Ovary (tissue), 7 donors: ENCODE measurements at regions not wholly inside any gene's neighbourhood (a gene's known extent, or its start where the extent isn't known, plus 50 kb on each side); places are given as distances from the start of the nearest gene placed in this dataset.

ENCODE experiments used
- DNase-seq, 5 donors: peaks; one replicate each; pipeline ENCODE4 v3.0.0-alpha.2; 2019 to 2020
- H3K27ac ChIP-seq, 2 donors: fragments of 200-600 bp; one replicate each; pipeline versions ENCODE4 v1.5.1 to v1.8.0; 2019 to 2022
- H3K27me3 ChIP-seq: fragments of 200-600 bp; one replicate; pipeline ENCODE4 v1.8.0; 2022
- H3K36me3 ChIP-seq: fragments of 200-600 bp; sonication (generic); one replicate; pipeline ENCODE4 v1.5.1; 2019
- H3K4me1 ChIP-seq: one replicate; pipeline ENCODE4 v1.8.1; 2013; ENCODE audit warnings: mild to moderate bottlenecking, moderate library complexity; ENCODE audit not compliant: insufficient read depth
- H3K4me3 ChIP-seq: fragments of 200-600 bp; sonication (generic); one replicate; pipeline ENCODE4 v1.5.1; 2017
- H3K9me3 ChIP-seq, 2 donors: fragments of 200-600 bp in 1 of 2; sonication (generic) in 1 of 2; one replicate each; pipeline versions ENCODE4 v1.5.1 to v1.8.1; 2013 to 2019; ENCODE audit warnings: mild to moderate bottlenecking in 1 of 2, moderate library complexity in 1 of 2
- EP300 ChIP-seq: sonication (generic); formaldehyde crosslinking; IDR thresholded peaks from one replicate; pipeline ENCODE4 v1.6.1; 2017; ENCODE audit warnings: antibody characterized with exemption
- POLR2A ChIP-seq: fragments of 450-650 bp; IDR thresholded peaks from one replicate; pipeline ENCODE4 v1.6.1; 2017; ENCODE audit warnings: antibody characterized with exemption, mild to moderate bottlenecking, moderate library complexity
- WGBS, 3 donors: extraction: QIAGEN DNeasy Blood & Tissue Kit in 1 of 3; methylation state at CpG; one replicate each; pipeline versions ENCODE4 v1.1.5 to v1.1.7; 2013 to 2017; 5-methylcytosine and 5-hydroxymethylcytosine counted together
- intact Hi-C, 4 donors: fragments of 100-400 bp; cut with DNase I; formaldehyde crosslinking; loops; one replicate each; pipeline versions ENCODE4 v1.11.0 to v1.15.1; 2022 to 2023
- TF ChIP-seq, protein P1 (sequence below), 3 donors: fragments of 450-650 bp in 2 of 3; fragments of 200-600 bp in 1 of 3; IDR thresholded peaks; one replicate each; pipeline versions ENCODE4 v1.5.1 to v1.8.0; 2016 to 2022; ENCODE audit warnings: antibody characterized with exemption in 3 of 3, mild to moderate bottlenecking in 1 of 3
- donor health status: DM: no; HTN: no; CAD: no; lungs with moderate emphysema.
- donor health status: DM: no; HTN: no; CAD: no.
- donor health status: Bipolar disorder and iron deficiency.
- donor health status: DM: no; HTN: no; CAD: no.
- donor health status: DM: yes; HTN: yes; CAD: no.

- WGBS, 3 donors = 65 to 86% (median 71%) methylated on average over 3 of the region's 3 CpGs
- H3K9me3 ChIP-seq = no peaks in the 10 kb centered on the region
- TF ChIP-seq POLR2A = no peak
- TF ChIP-seq, protein P1, sequence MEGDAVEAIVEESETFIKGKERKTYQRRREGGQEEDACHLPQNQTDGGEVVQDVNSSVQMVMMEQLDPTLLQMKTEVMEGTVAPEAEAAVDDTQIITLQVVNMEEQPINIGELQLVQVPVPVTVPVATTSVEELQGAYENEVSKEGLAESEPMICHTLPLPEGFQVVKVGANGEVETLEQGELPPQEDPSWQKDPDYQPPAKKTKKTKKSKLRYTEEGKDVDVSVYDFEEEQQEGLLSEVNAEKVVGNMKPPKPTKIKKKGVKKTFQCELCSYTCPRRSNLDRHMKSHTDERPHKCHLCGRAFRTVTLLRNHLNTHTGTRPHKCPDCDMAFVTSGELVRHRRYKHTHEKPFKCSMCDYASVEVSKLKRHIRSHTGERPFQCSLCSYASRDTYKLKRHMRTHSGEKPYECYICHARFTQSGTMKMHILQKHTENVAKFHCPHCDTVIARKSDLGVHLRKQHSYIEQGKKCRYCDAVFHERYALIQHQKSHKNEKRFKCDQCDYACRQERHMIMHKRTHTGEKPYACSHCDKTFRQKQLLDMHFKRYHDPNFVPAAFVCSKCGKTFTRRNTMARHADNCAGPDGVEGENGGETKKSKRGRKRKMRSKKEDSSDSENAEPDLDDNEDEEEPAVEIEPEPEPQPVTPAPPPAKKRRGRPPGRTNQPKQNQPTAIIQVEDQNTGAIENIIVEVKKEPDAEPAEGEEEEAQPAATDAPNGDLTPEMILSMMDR (IDR thresholded peaks at IDR 0.05) = no peak
- no peak for TF ChIP-seq EP300
- no peaks in the 10 kb centered on the region for H3K36me3 ChIP-seq
- intact Hi-C loops = no loop called here
- H3K27ac ChIP-seq = no peak overlapping the region
- no peaks in the 10 kb centered on the region for H3K27me3 ChIP-seq
- no peak overlapping the region for H3K4me3 ChIP-seq
- DNase-seq = no peak
- H3K4me1 ChIP-seq = no peaks in the 10 kb centered on the region
Measured at GRCh38 chr16:86325360-86325759, 185.0 kb upstream of the FOXF1 start.

DNA sequence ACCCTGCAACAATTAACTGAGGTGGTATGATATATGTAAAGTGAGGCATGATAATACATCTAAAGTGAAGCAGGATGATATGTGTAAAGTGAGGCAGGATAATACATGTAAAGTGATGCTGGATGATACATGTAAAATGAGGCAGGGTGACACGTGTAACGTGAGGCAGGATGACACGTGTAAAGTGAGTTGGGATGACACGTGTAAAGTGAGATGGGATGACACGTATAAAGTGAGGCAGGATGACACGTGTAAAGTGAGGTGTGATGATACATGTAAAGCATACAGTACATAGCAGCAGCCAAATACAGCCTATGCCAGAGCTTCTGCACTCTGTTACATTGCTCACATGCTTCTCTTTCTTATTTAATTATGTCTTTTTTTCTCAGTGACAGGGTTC lies 184.4 kb upstream of the FOXF1 start:
- intact Hi-C loops = no loop called here
- no peak for DNase-seq
- 91 to 94% (median 94%) methylated on average over 6 of the region's 6 CpGs for WGBS, 3 donors
- H3K9me3 ChIP-seq = no peaks in the 10 kb centered on the region
- H3K36me3 ChIP-seq = no peaks in the 10 kb centered on the region
- no peaks in the 10 kb centered on the region for H3K27me3 ChIP-seq
- H3K27ac ChIP-seq = no peak overlapping the region
- TF ChIP-seq, protein P1 (IDR thresholded peaks at IDR 0.05) = no peak
- TF ChIP-seq EP300 (no peak), POLR2A (no peak)
- H3K4me1 ChIP-seq = no peaks in the 10 kb centered on the region
- H3K4me3 ChIP-seq = no peak overlapping the region

GRCh38 chr16:86327321-86327720 lies 183.0 kb upstream of the FOXF1 start:
- H3K36me3 ChIP-seq = no peaks in the 10 kb centered on the region
- TF ChIP-seq, protein P1 (IDR thresholded peaks at IDR 0.05) = no peak
- TF ChIP-seq POLR2A (no peak), EP300 (no peak)
- no peak overlapping the region for H3K27ac ChIP-seq
- H3K4me1 ChIP-seq = no peaks in the 10 kb centered on the region
- no peaks in the 10 kb centered on the region for H3K27me3 ChIP-seq
- H3K4me3 ChIP-seq = no peak overlapping the region
- H3K9me3 ChIP-seq = no peaks in the 10 kb centered on the region
- WGBS, 3 donors = 51 to 56% (median 51%) methylated on average over 10 of the region's 10 CpGs
- intact Hi-C loops = no loop called here
- no peak for DNase-seq

GRCh38 chr16:86330906-86331305 lies 179.4 kb upstream of the FOXF1 start:
- no peak for DNase-seq
- Histone ChIP-seq H3K9me3 (no peaks in the 10 kb centered on the region), H3K27me3 (no peaks in the 10 kb centered on the region), H3K36me3 (no peaks in the 10 kb centered on the region), H3K4me1 (no peaks in the 10 kb centered on the region), H3K4me3 (no peak overlapping the region), H3K27ac (no peak overlapping the region)
- no peak for TF ChIP-seq EP300
- TF ChIP-seq POLR2A = no peak
- TF ChIP-seq, protein P1 (IDR thresholded peaks at IDR 0.05) = no peak
- intact Hi-C loops = no loop called here
- 51 to 65% (median 62%) methylated on average over 14 of the region's 14 CpGs for WGBS, 3 donors
